ENCODE measurements at regions not wholly inside any gene's neighbourhood (a gene's known extent, or its start where the extent isn't known, plus 50 kb on each side); places are given as distances from the start of the nearest gene placed in this dataset.

GRCh38 chr15:38174691-38175090 lies 77.9 kb upstream of the SPRED1 start:
- no peaks in the 10 kb centered on the region for H3K27me3 Mint-ChIP-seq (ENCODE audit: unreplicated experiment)
- no peak overlapping the region for H3K4me3 Mint-ChIP-seq (ENCODE audit: unreplicated experiment)
- TF ChIP-seq CTCF (IDR thresholded peaks at IDR 0.05; ENCODE audit: unreplicated experiment): no peak
- DNase-seq (ENCODE audit: low spot score): no peak
- H3K9me3 Mint-ChIP-seq (ENCODE audit: unreplicated experiment): no peaks in the 10 kb centered on the region
- H3K36me3 Mint-ChIP-seq (ENCODE audit: low read depth, unreplicated experiment): no peaks in the 10 kb centered on the region
- H3K27ac Mint-ChIP-seq (ENCODE audit: unreplicated experiment): no peak overlapping the region
- H3K4me1 Mint-ChIP-seq (ENCODE audit: unreplicated experiment): peaks cover 15% of the 10 kb centered on the region

- Mint-ChIP-seq H3K4me1 (ENCODE audit: unreplicated experiment) (peaks cover 15% of the 10 kb centered on the region), H3K27me3 (ENCODE audit: unreplicated experiment) (no peaks in the 10 kb centered on the region), H3K9me3 (ENCODE audit: unreplicated experiment) (no peaks in the 10 kb centered on the region), H3K4me3 (ENCODE audit: unreplicated experiment) (no peak overlapping the region), H3K36me3 (ENCODE audit: low read depth, unreplicated experiment) (no peaks in the 10 kb centered on the region), H3K27ac (ENCODE audit: unreplicated experiment) (no peak overlapping the region)
- DNase-seq (ENCODE audit: low spot score): no peak
- no peak for TF ChIP-seq CTCF (IDR thresholded peaks at IDR 0.05; ENCODE audit: unreplicated experiment)
Observed at GRCh38 chr15:38176155-38176554, 76.5 kb upstream of the SPRED1 start.

- Mint-ChIP-seq H3K4me1 (ENCODE audit: unreplicated experiment) (peaks cover 15% of the 10 kb centered on the region), H3K36me3 (ENCODE audit: low read depth, unreplicated experiment) (no peaks in the 10 kb centered on the region), H3K4me3 (ENCODE audit: unreplicated experiment) (no peak overlapping the region), H3K27ac (ENCODE audit: unreplicated experiment) (no peak overlapping the region), H3K9me3 (ENCODE audit: unreplicated experiment) (no peaks in the 10 kb centered on the region), H3K27me3 (ENCODE audit: unreplicated experiment) (no peaks in the 10 kb centered on the region)
- no peak for TF ChIP-seq CTCF (IDR thresholded peaks at IDR 0.05; ENCODE audit: unreplicated experiment)
- DNase-seq (ENCODE audit: low spot score): no peak
Observed at GRCh38 chr15:38176691-38177090, 75.9 kb upstream of the SPRED1 start.

- H3K4me1 Mint-ChIP-seq (ENCODE audit: unreplicated experiment): peaks cover 8% of the 10 kb centered on the region
- DNase-seq (ENCODE audit: low spot score): no peak
- H3K36me3 Mint-ChIP-seq (ENCODE audit: low read depth, unreplicated experiment): no peaks in the 10 kb centered on the region
- no peaks in the 10 kb centered on the region for H3K9me3 Mint-ChIP-seq (ENCODE audit: unreplicated experiment)
- no peak overlapping the region for H3K4me3 Mint-ChIP-seq (ENCODE audit: unreplicated experiment)
- H3K27ac Mint-ChIP-seq (ENCODE audit: unreplicated experiment): no peak overlapping the region
- TF ChIP-seq CTCF (IDR thresholded peaks at IDR 0.05; ENCODE audit: unreplicated experiment): no peak
- H3K27me3 Mint-ChIP-seq (ENCODE audit: unreplicated experiment): peaks cover 3% of the 10 kb centered on the region
Observed at GRCh38 chr15:38182900-38183299, 69.7 kb upstream of the SPRED1 start.

GRCh38 chr15:38186507-38186906 lies 66.1 kb upstream of the SPRED1 start:
- no peak overlapping the region for H3K4me3 Mint-ChIP-seq (ENCODE audit: unreplicated experiment)
- H3K27ac Mint-ChIP-seq (ENCODE audit: unreplicated experiment): no peak overlapping the region

More at GRCh38 chr15:38186507-38186906, 66.1 kb upstream of the SPRED1 start:
- Mint-ChIP-seq H3K4me1 (ENCODE audit: unreplicated experiment) (peaks cover 11% of the 10 kb centered on the region), H3K27me3 (ENCODE audit: unreplicated experiment) (peaks cover 3% of the 10 kb centered on the region), H3K9me3 (ENCODE audit: unreplicated experiment) (no peaks in the 10 kb centered on the region), H3K36me3 (ENCODE audit: low read depth, unreplicated experiment) (no peaks in the 10 kb centered on the region)
- DNase-seq (ENCODE audit: low spot score): no peak
- TF ChIP-seq CTCF (IDR thresholded peaks at IDR 0.05; ENCODE audit: unreplicated experiment): no peak
